CD4-positive, alpha-beta T cell (primary cell): ENCODE measurements at regions not wholly inside any gene's neighbourhood (a gene's known extent, or its start where the extent isn't known, plus 50 kb on each side); places are given as distances from the start of the nearest gene placed in this dataset.

ENCODE experiments used
- ATAC-seq: fragments of 200-7000 bp; cut with Tn5 transposase; one replicate; pipeline ENCODE4 v1.10.0; 2022; ENCODE audit warnings: mild to moderate bottlenecking; ENCODE audit not compliant: poor library complexity
- CTCF ChIA-PET: fragments of 350-600 bp; sonication (Branson Sonifier 250); formaldehyde crosslinking; loops from one replicate; lab custom pipeline; 2021; ENCODE audit warnings: antibody characterized with exemption, inconsistent platforms; lab: Charles Lee
- POLR2A ChIA-PET: fragments of 350-600 bp; sonication (Branson Sonifier 250); formaldehyde crosslinking; loops from one replicate; lab custom pipeline; 2021; ENCODE audit warnings: antibody characterized with exemption, inconsistent platforms; lab: Charles Lee
- DNase-seq, 14 experiments: peaks; one replicate each; pipeline ENCODE4 v3.0.0-alpha.2; 2013 to 2020; ENCODE audit warnings: mixed read lengths in 2 of 14
- H3K27ac ChIP-seq, 2 donors: one replicate each; pipeline versions ENCODE4 v1.5.1 to v1.7.0; 2013; ENCODE audit warnings: low read length in 2 of 2, low read depth in 1 of 2, mild to moderate bottlenecking in 1 of 2
- H3K27me3 ChIP-seq, 2 experiments: 1 replicate in 1 of 2; 2 replicates in 1 of 2; pipeline versions ENCODE4 v1.6.1 to v1.7.0; 2013; ENCODE audit warnings: low read length in 2 of 2, control low read depth in 1 of 2, mild to moderate bottlenecking in 1 of 2, moderate library complexity in 1 of 2; ENCODE audit not compliant: insufficient read depth in 2 of 2, control insufficient read depth in 1 of 2
- H3K36me3 ChIP-seq: one replicate; pipeline ENCODE4 v1.6.1; 2013; ENCODE audit warnings: low read length, control low read depth; ENCODE audit not compliant: insufficient read depth
- H3K4me1 ChIP-seq: one replicate; pipeline ENCODE4 v1.6.1; 2013; ENCODE audit warnings: low read length, control low read depth; ENCODE audit not compliant: insufficient read depth
- H3K4me3 ChIP-seq: one replicate; pipeline ENCODE4 v1.5.1; 2013; ENCODE audit warnings: mild to moderate bottlenecking, low read length, moderate library complexity
- H3K9me3 ChIP-seq, 2 experiments: 1 replicate in 1 of 2; 2 replicates in 1 of 2; pipeline versions ENCODE4 v1.6.1 to v1.7.0; 2013; ENCODE audit warnings: low read length in 2 of 2, mild to moderate bottlenecking in 2 of 2, control low read depth in 1 of 2, moderate library complexity in 1 of 2; ENCODE audit not compliant: control insufficient read depth in 1 of 2, insufficient read depth in 1 of 2
- H3K27ac Mint-ChIP-seq: one replicate; pipeline ENCODE4 v1.8.0; 2020; ENCODE audit warnings: mixed read lengths
- H3K27me3 Mint-ChIP-seq: one replicate; pipeline ENCODE4 v1.8.0; 2021; ENCODE audit warnings: mixed read lengths
- H3K36me3 Mint-ChIP-seq: one replicate; pipeline ENCODE4 v1.8.0; 2021; ENCODE audit warnings: low read depth, mixed read lengths
- H3K4me1 Mint-ChIP-seq: one replicate; pipeline ENCODE4 v1.8.0; 2021; ENCODE audit warnings: low read depth, mixed read lengths
- H3K4me3 Mint-ChIP-seq: one replicate; pipeline ENCODE4 v1.8.0; 2020; ENCODE audit warnings: mild to moderate bottlenecking, mixed read lengths
- H3K9me3 Mint-ChIP-seq: one replicate; pipeline ENCODE4 v1.8.0; 2020; ENCODE audit warnings: mixed read lengths
- intact Hi-C, 2 experiments: fragments of 100-400 bp; cut with DNase I in 1 of 2; cut with micrococcal nuclease in 1 of 2; formaldehyde crosslinking; loops; one replicate each; pipeline versions ENCODE4 v1.15.1 to v1.9.0; 2023 to 2025; cut with DNase I, micrococcal nuclease
- TF ChIP-seq, protein P1 (sequence below): fragments of 200-600 bp; IDR thresholded peaks from one replicate; pipeline ENCODE4 v1.8.0; 2022; ENCODE audit warnings: antibody characterized with exemption, mild to moderate bottlenecking

DNA sequence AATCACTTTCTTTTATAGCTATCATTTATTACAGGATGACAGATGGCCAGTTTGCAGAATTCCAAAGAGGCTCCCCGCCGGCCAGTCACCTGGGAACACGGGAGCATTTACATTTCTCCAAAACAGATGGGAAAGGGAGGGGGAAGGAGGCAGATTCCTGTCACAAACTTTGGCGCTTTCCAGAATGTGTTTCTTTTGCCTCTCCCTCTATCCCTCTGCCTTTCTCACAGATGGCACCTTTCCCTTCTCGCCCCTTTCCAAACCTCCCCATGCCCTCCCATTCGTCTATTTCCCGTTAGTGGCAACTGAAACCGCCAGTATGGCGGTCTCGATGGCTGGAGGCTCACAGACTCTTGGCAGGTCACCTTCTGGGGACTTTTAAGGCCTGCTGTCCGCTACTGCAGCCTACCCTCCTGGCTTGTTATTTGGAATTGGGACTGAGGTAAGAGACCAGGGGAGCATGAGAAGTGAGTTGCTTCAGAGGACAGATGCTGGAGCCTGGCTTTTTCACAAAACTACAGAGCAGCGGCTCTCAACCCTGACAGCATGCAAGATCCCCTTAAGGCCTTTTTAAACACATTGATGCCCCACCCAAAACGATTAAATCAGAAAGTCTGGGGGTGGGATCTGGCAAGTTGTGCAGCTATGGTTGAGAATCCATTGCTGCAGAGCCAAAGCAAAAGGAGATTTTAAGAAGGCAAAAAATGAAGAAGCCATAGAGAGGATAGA is 161.5 kb upstream of the VASH1 start:
- ATAC-seq (no peak), DNase-seq (no peak)
- H3K36me3 Mint-ChIP-seq = no peaks in the 10 kb centered on the region
- intact Hi-C loops = no loop called here
- ChIA-PET CTCF (no interaction called here), POLR2A (no interaction called here)
- no peaks in the 10 kb centered on the region for H3K9me3 Mint-ChIP-seq
- no peaks in the 10 kb centered on the region for H3K4me1 ChIP-seq
- no peak overlapping the region for H3K27ac Mint-ChIP-seq
- H3K27me3 Mint-ChIP-seq = peaks cover 23% of the 10 kb centered on the region
- H3K4me3 ChIP-seq = no peak overlapping the region
- H3K4me3 Mint-ChIP-seq = no peak overlapping the region
- no peaks in the 10 kb centered on the region for H3K27me3 ChIP-seq
- no peaks in the 10 kb centered on the region for H3K4me1 Mint-ChIP-seq
- H3K27ac ChIP-seq = no peak overlapping the region
- TF ChIP-seq, protein P1, sequence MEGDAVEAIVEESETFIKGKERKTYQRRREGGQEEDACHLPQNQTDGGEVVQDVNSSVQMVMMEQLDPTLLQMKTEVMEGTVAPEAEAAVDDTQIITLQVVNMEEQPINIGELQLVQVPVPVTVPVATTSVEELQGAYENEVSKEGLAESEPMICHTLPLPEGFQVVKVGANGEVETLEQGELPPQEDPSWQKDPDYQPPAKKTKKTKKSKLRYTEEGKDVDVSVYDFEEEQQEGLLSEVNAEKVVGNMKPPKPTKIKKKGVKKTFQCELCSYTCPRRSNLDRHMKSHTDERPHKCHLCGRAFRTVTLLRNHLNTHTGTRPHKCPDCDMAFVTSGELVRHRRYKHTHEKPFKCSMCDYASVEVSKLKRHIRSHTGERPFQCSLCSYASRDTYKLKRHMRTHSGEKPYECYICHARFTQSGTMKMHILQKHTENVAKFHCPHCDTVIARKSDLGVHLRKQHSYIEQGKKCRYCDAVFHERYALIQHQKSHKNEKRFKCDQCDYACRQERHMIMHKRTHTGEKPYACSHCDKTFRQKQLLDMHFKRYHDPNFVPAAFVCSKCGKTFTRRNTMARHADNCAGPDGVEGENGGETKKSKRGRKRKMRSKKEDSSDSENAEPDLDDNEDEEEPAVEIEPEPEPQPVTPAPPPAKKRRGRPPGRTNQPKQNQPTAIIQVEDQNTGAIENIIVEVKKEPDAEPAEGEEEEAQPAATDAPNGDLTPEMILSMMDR = no peak
- H3K9me3 ChIP-seq = peaks cover 0 to 4% of the 10 kb centered on the region in 2 experiments
- H3K36me3 ChIP-seq = no peaks in the 10 kb centered on the region

DNA sequence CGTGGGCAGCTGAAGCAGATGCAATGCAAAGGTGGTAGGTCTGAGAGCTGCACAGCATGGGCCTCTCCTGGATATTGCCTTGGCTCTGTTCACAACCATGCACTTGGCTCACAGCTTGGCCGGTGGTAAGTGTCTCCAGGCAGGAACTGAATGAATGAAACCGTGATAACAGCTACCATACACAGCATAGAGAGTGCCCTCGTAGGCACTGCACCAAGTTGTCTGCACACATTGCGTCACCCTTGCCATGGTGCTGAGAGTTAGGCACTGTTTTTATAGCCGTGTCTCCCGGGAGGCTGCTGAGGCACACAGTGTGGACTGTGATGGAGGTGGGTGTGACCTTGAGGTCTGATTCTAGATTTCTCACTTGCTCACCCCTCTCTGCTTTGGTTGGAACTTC is 157.6 kb upstream of the VASH1 start:
- intact Hi-C loops = no loop called here
- Mint-ChIP-seq H3K27me3 (peaks cover 13% of the 10 kb centered on the region), H3K4me1 (no peaks in the 10 kb centered on the region), H3K27ac (no peak overlapping the region), H3K9me3 (no peaks in the 10 kb centered on the region), H3K36me3 (no peaks in the 10 kb centered on the region), H3K4me3 (no peak overlapping the region)
- Histone ChIP-seq H3K4me1 (no peaks in the 10 kb centered on the region), H3K36me3 (no peaks in the 10 kb centered on the region), H3K4me3 (no peak overlapping the region), H3K27me3 (peaks cover 0 to 7% of the 10 kb centered on the region in 2 experiments), H3K27ac (no peak overlapping the region), H3K9me3 (peaks cover 0 to 4% of the 10 kb centered on the region in 2 experiments)
- TF ChIP-seq, protein P1 = no peak
- ChIA-PET POLR2A (no interaction called here), CTCF (no interaction called here)
- ATAC-seq (no peak), DNase-seq (no peak)

DNA sequence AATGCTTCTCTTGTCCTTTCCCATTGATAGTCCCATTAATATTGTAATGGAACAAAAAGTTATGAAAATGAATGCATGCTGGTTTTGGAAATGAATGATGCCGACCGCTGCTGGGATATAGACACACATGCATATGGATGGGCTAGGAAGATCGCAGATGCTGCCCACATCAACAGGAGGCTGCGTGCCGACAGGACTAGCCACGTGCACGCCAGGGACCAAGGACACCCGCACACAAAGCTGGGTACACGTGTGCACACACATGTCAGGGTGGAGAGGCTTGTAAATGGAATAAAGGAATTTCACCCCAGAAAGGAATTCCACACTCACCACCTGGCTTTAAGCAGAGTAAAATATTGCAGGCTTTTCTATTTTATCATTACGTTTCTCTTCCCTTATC is 153.8 kb upstream of the VASH1 start:
- Histone ChIP-seq H3K4me3 (no peak overlapping the region), H3K27me3 (peaks cover 0 to 7% of the 10 kb centered on the region in 2 experiments), H3K9me3 (no peaks in the 10 kb centered on the region), H3K27ac (no peak overlapping the region), H3K4me1 (no peaks in the 10 kb centered on the region), H3K36me3 (no peaks in the 10 kb centered on the region)
- intact Hi-C loops = no loop called here
- POLR2A ChIA-PET = no interaction called here
- no peak overlapping the region for H3K27ac Mint-ChIP-seq
- TF ChIP-seq, protein P1 = no peak
- CTCF ChIA-PET = no interaction called here
- H3K27me3 Mint-ChIP-seq = peaks cover 20% of the 10 kb centered on the region
- H3K4me1 Mint-ChIP-seq = no peaks in the 10 kb centered on the region
- ATAC-seq (no peak), DNase-seq (no peak)
- no peaks in the 10 kb centered on the region for H3K9me3 Mint-ChIP-seq
- H3K36me3 Mint-ChIP-seq = no peaks in the 10 kb centered on the region
- no peak overlapping the region for H3K4me3 Mint-ChIP-seq
